GM19372 (cell line): ENCODE measurements at regions not wholly inside any gene's neighbourhood (a gene's known extent, or its start where the extent isn't known, plus 50 kb on each side); places are given as distances from the start of the nearest gene placed in this dataset.

Experiments used
- ATAC-seq: cut with Tn5 transposase; IDR thresholded peaks from one replicate; pipeline ENCODE4 v1.9.1; 2021; ENCODE audit warnings: mild to moderate bottlenecking, low read depth, moderate library complexity; ENCODE audit not compliant: unreplicated experiment

GRCh38 chr3:36248374-36248773 is 131.9 kb upstream of the STAC start:
- no peak for ATAC-seq

- ATAC-seq: no peak
Observed at GRCh38 chr3:36250191-36250590, 130.1 kb upstream of the STAC start.

GRCh38 chr3:36257158-36257852 is 123.0 kb upstream of the STAC start:
- ATAC-seq: no peak

GRCh38 chr3:36258421-36258820 is 121.9 kb upstream of the STAC start:
- no peak for ATAC-seq

- ATAC-seq: no peak
Observed at GRCh38 chr3:36259580-36259979, 120.7 kb upstream of the STAC start.

- ATAC-seq: no peak
Observed at GRCh38 chr3:36269274-36269673, 111.0 kb upstream of the STAC start.

- no peak for ATAC-seq
Observed at GRCh38 chr3:36282766-36283165, 97.5 kb upstream of the STAC start.

- ATAC-seq: no peak
Observed at GRCh38 chr3:36295296-36295695, 85.0 kb upstream of the STAC start.

GRCh38 chr3:36297195-36297594 is 83.1 kb upstream of the STAC start:
- no peak for ATAC-seq

GRCh38 chr3:36298188-36298587 is 82.1 kb upstream of the STAC start:
- ATAC-seq: no peak

GRCh38 chr3:36302158-36302509 is 78.2 kb upstream of the STAC start:
- ATAC-seq: no peak

GRCh38 chr3:36302626-36303025 is 77.7 kb upstream of the STAC start:
- no peak for ATAC-seq

- ATAC-seq: no peak
Observed at GRCh38 chr3:36303286-36303685, 77.0 kb upstream of the STAC start.

- no peak for ATAC-seq
Observed at GRCh38 chr3:36305929-36306520, 74.3 kb upstream of the STAC start.

GRCh38 chr3:36309092-36309491 is 71.2 kb upstream of the STAC start:
- ATAC-seq: no peak

- ATAC-seq: no peak
Observed at GRCh38 chr3:36312351-36312750, 68.0 kb upstream of the STAC start.

GRCh38 chr3:36317915-36318314 is 62.4 kb upstream of the STAC start:
- no peak for ATAC-seq

GRCh38 chr3:36318621-36319200 is 61.6 kb upstream of the STAC start:
- ATAC-seq: no peak

- ATAC-seq: no peak
Observed at GRCh38 chr3:36319680-36320079, 60.6 kb upstream of the STAC start.
